ENCODE measurements at regions not wholly inside any gene's neighbourhood (a gene's known extent, or its start where the extent isn't known, plus 50 kb on each side); places are given as distances from the start of the nearest gene placed in this dataset.

- 11 to 20% methylated on average over 1 of the region's 1 CpG for WGBS, 2 donors
- no peaks in the 10 kb centered on the region for H3K36me3 ChIP-seq
- ATAC-seq (no peak), DNase-seq (no peak)
- no peaks in the 10 kb centered on the region for H3K4me1 ChIP-seq
- TF ChIP-seq CTCF (IDR thresholded peaks at IDR 0.05) = no peak
- no peak overlapping the region for H3K27ac ChIP-seq
- no peaks in the 10 kb centered on the region for H3K9me3 ChIP-seq
- H3K4me3 ChIP-seq = no peak overlapping the region
- intact Hi-C loops (cut with DNase I) = no loop called here
- peaks cover 0 to 21% (median 10%) of the 10 kb centered on the region in 7 donors for H3K27me3 ChIP-seq
Observed at GRCh38 chr2:224325941-224326340, 76.0 kb downstream of the FAM124B start.

GRCh38 chr2:224324604-224325003 lies 77.3 kb downstream of the FAM124B start:
- intact Hi-C loops (cut with DNase I) = no loop called here
- Histone ChIP-seq H3K36me3 (no peaks in the 10 kb centered on the region), H3K9me3 (no peaks in the 10 kb centered on the region), H3K27me3 (peaks cover 0 to 25% (median 11%) of the 10 kb centered on the region in 7 donors), H3K4me1 (no peaks in the 10 kb centered on the region), H3K4me3 (no peak overlapping the region), H3K27ac (no peak overlapping the region)
- DNase-seq (no peak), ATAC-seq (no peak)
- WGBS, 2 donors = 88 to 90% methylated on average over 5 of the region's 5 CpGs
- no peak for TF ChIP-seq CTCF (IDR thresholded peaks at IDR 0.05)

GRCh38 chr2:224320660-224321059 lies 81.2 kb downstream of the FAM124B start:
- Histone ChIP-seq H3K4me3 (no peak overlapping the region), H3K36me3 (no peaks in the 10 kb centered on the region), H3K9me3 (no peaks in the 10 kb centered on the region), H3K4me1 (no peaks in the 10 kb centered on the region), H3K27ac (no peak overlapping the region), H3K27me3 (peaks cover 0 to 52% (median 33%) of the 10 kb centered on the region in 7 donors)
- intact Hi-C loops (cut with DNase I) = no loop called here
- DNase-seq (no peak), ATAC-seq (no peak)
- WGBS, 2 donors = 90 to 92% methylated on average over 1 of the region's 1 CpG
- no peak for TF ChIP-seq CTCF (IDR thresholded peaks at IDR 0.05)

GRCh38 chr2:224319750-224320149 lies 82.2 kb downstream of the FAM124B start:
- WGBS, 2 donors = 71 to 72% methylated on average over 5 of the region's 5 CpGs

More at GRCh38 chr2:224319750-224320149, 82.2 kb downstream of the FAM124B start:
- Histone ChIP-seq H3K36me3 (no peaks in the 10 kb centered on the region), H3K9me3 (no peaks in the 10 kb centered on the region), H3K4me3 (no peak overlapping the region), H3K27me3 (peaks cover 0 to 52% (median 34%) of the 10 kb centered on the region in 7 donors), H3K4me1 (no peaks in the 10 kb centered on the region), H3K27ac (no peak overlapping the region)
- no peak for ATAC-seq
- DNase-seq = no peak
- no peak for TF ChIP-seq CTCF (IDR thresholded peaks at IDR 0.05)
- intact Hi-C loops (cut with DNase I) = no loop called here
